Right lobe of liver (tissue), 4 donors: ENCODE measurements at regions not wholly inside any gene's neighbourhood (a gene's known extent, or its start where the extent isn't known, plus 50 kb on each side); places are given as distances from the start of the nearest gene placed in this dataset.

Experiments used
- CTCF ChIP-seq, 4 donors: fragments of 200-600 bp in 3 of 4; fragments of 450-650 bp in 1 of 4; IDR thresholded peaks; one replicate each; pipeline versions ENCODE4 v1.5.1 to v1.8.0; 2016 to 2022; ENCODE audit warnings: antibody characterized with exemption in 4 of 4, mild to moderate bottlenecking in 2 of 4
- POLR2A ChIP-seq: fragments of 450-650 bp; IDR thresholded peaks from one replicate; pipeline ENCODE4 v1.6.1; 2017; ENCODE audit warnings: antibody characterized with exemption, mild to moderate bottlenecking
- donor health status: DM: no; HTN: no; CAD: no.
- donor health status: DM: no; HTN: no; CAD: no.
- donor health status: DM: no; HTN: yes; CAD: no.

GRCh38 chr12:102673606-102674005 lies 193.2 kb upstream of the IGF1 start:
- TF ChIP-seq POLR2A, result no peak
- no peak for TF ChIP-seq CTCF (IDR thresholded peaks at IDR 0.05)
